K562 (cell line): ENCODE measurements at regions not wholly inside any gene's neighbourhood (a gene's known extent, or its start where the extent isn't known, plus 50 kb on each side); places are given as distances from the start of the nearest gene placed in this dataset.

Experiments used
- AFF1 ChIP-seq, 2 experiments: fragments of 450-650 bp; IDR thresholded peaks; 2 replicates each; pipeline ENCODE4 v1.6.1; 2018; ENCODE audit warnings: mild to moderate bottlenecking in 2 of 2, low read depth in 1 of 2; ENCODE audit not compliant: partially characterized antibody in 2 of 2
- ATF1 ChIP-seq, 2 experiments: fragments of 450-650 bp in 1 of 2; IDR thresholded peaks; 2 replicates each; pipeline ENCODE4 v1.6.1; 2016; ENCODE audit warnings: missing compliant biosample characterization in 1 of 2, missing genetic modification characterization in 1 of 2
- CBFB ChIP-seq: sonication (generic); formaldehyde crosslinking; IDR thresholded peaks from 2 replicates; pipeline ENCODE4 v1.4.0; 2020; ENCODE audit warnings: mild to moderate bottlenecking, missing genetic modification reagents
- CBX5 ChIP-seq: IDR thresholded peaks from 2 replicates; pipeline ENCODE4 v1.6.1; 2014; ENCODE audit warnings: low read depth, borderline replicate concordance
- CC2D1A ChIP-seq: fragments of 450-650 bp; IDR thresholded peaks from 2 replicates; pipeline ENCODE4 v1.6.1; 2017; ENCODE audit warnings: mild to moderate bottlenecking
- FOXA1 ChIP-seq: fragments of 450-650 bp; IDR thresholded peaks from 2 replicates; pipeline ENCODE4 v1.6.1; 2016; ENCODE audit warnings: mild to moderate bottlenecking, borderline replicate concordance
- KLF6 ChIP-seq: fragments of 250-450 bp; sonication (Bioruptor Pico); IDR thresholded peaks from 2 replicates; pipeline ENCODE4 v1.4.0; 2020; ENCODE audit warnings: mild to moderate bottlenecking, moderate library complexity, borderline replicate concordance
- MEIS2 ChIP-seq: fragments of 450-650 bp; IDR thresholded peaks from 2 replicates; pipeline ENCODE4 v1.6.1; 2014; ENCODE audit warnings: mild to moderate bottlenecking; ENCODE audit not compliant: partially characterized antibody
- MLX ChIP-seq, 2 experiments: fragments of 450-650 bp in 1 of 2; sonication (generic) in 1 of 2; formaldehyde crosslinking; conservative IDR thresholded peaks; 2 replicates each; pipeline versions ENCODE4 v1.4.0 to v1.8.1; 2020 to 2022; ENCODE audit warnings: mild to moderate bottlenecking in 1 of 2, missing genetic modification reagents in 1 of 2
- POLR2G ChIP-seq: fragments of 200-400 bp; formaldehyde crosslinking; IDR thresholded peaks from 2 replicates; pipeline ENCODE4 v1.6.1; 2017; ENCODE audit warnings: low read depth, mild to moderate bottlenecking, antibody characterized with exemption, low read length, moderate library complexity
- REST ChIP-seq, 2 experiments: fragments of 450-650 bp; formaldehyde crosslinking in 1 of 2; IDR thresholded peaks; 2 replicates each; pipeline versions ENCODE4 v1.4.0 to v1.6.1; 2014 to 2020; ENCODE audit warnings: mild to moderate bottlenecking in 2 of 2, borderline replicate concordance in 1 of 2, low read depth in 1 of 2
- SMC3 ChIP-seq: conservative IDR thresholded peaks from 2 replicates; pipeline ENCODE4 v1.6.1; 2011; ENCODE audit warnings: low read depth, low read length, improper control_type of control experiment; ENCODE audit not compliant: insufficient read depth
- SRSF7 ChIP-seq: fragments of 200-400 bp; formaldehyde crosslinking; optimal IDR thresholded peaks from 2 replicates; pipeline ENCODE3; 2017; ENCODE audit warnings: mild to moderate bottlenecking, low read depth, low read length
- TCF3 ChIP-seq: sonication (generic); formaldehyde crosslinking; IDR thresholded peaks from 2 replicates; pipeline ENCODE4 v1.4.0; 2020; ENCODE audit warnings: mild to moderate bottlenecking, missing genetic modification reagents
- ZNF24 ChIP-seq: fragments of 450-650 bp; IDR thresholded peaks from 2 replicates; pipeline ENCODE4 v1.6.1; 2016
- TF ChIP-seq, protein P1 (sequence below): fragments of 250-450 bp; sonication (Bioruptor Pico); IDR thresholded peaks from 2 replicates; pipeline ENCODE4 v1.9.0; 2021; ENCODE audit warnings: mild to moderate bottlenecking

DNA sequence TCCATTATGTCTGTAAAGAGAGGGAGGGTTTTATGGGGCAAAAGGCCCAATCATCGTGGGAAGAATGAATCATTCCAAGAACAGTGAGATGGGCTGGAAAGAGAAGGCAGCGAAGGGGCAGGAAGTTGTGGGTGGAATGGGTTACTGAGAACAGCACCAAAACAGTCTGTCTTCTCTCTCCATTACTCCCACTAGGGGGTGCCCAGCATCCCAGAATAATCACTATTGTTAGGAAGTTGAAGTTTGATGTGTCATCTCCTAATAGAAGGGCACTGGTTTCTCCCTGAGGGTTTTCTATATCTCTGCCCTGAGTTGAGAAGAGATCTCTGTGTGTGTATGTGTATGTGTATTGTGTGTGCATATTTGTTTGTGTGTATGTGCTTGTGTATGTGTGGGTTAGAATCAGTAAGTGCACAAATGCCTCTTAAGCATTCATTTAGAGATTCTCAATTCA lies 76.6 kb upstream of the MAP4K3 start (continued):
- TF ChIP-seq AFF1 (IDR thresholded peaks at IDR 0.05; ENCODE audit: low read depth in 1 of 2, partially characterized antibody in 2 of 2) (peak in 1 of 2 experiments; percentile 17), REST (IDR thresholded peaks at IDR 0.05; ENCODE audit: borderline replicate concordance) (peak; percentile 65), REST (CRISPR knock-in tag; IDR thresholded peaks at IDR 0.05; ENCODE audit: low read depth) (no peak), TCF3 (CRISPR knock-in tag) (no peak), KLF6 (no peak), POLR2G (no peak), CBX5 (no peak), CC2D1A (peak; percentile 57; the same call in 1 of the 2 replicates), FOXA1 (no peak), MLX (CRISPR knock-in tag; conservative IDR thresholded peaks at IDR 0.05) (no peak), SRSF7 (no peak), MEIS2 (peak; percentile 50), ATF1 (CRISPR knock-in tag; IDR thresholded peaks at IDR 0.05) (no peak), ATF1 (tag; IDR thresholded peaks at IDR 0.05) (no peak), ZNF24 (peak; percentile 62; the same call in 1 of the 2 replicates), CBFB (CRISPR knock-in tag) (no peak), SMC3 (no peak; the same call in 1 of the 2 replicates)
- TF ChIP-seq, protein P1, sequence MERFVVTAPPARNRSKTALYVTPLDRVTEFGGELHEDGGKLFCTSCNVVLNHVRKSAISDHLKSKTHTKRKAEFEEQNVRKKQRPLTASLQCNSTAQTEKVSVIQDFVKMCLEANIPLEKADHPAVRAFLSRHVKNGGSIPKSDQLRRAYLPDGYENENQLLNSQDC (CRISPR knock-in tag): no peak
